WTC11 (cell line): ENCODE measurements at regions not wholly inside any gene's neighbourhood (a gene's known extent, or its start where the extent isn't known, plus 50 kb on each side); places are given as distances from the start of the nearest gene placed in this dataset.

Experiments
- ATAC-seq: fragments of 200-7000 bp; cut with Tn5 transposase; 2 replicates; pipeline ENCODE4 v1.10.0; 2021; ENCODE audit warnings: mild to moderate bottlenecking, moderate library complexity
- CTCF ChIA-PET: fragments of 300-600 bp; sonication (Branson Sonifier 250); formaldehyde crosslinking; loops from one replicate; lab custom pipeline; 2021; ENCODE audit warnings: antibody characterized with exemption; lab: Charles Lee
- POLR2A ChIA-PET: fragments of 350-600 bp; sonication (Branson Sonifier 250); formaldehyde crosslinking; loops from one replicate; lab custom pipeline; 2021; ENCODE audit warnings: antibody characterized with exemption; lab: Charles Lee
- DNase-seq: peaks from one replicate; pipeline ENCODE4 v3.0.0; 2021; ENCODE audit warnings: low spot score
- H3K27ac Mint-ChIP-seq: 2 replicates; pipeline ENCODE4 v1.8.0; 2021; ENCODE audit warnings: mixed read lengths
- H3K27me3 Mint-ChIP-seq: 2 replicates; pipeline ENCODE4 v1.8.0; 2021; ENCODE audit warnings: low read depth, mild to moderate bottlenecking, moderate library complexity, mixed read lengths
- H3K36me3 Mint-ChIP-seq: 2 replicates; pipeline ENCODE4 v1.8.0; 2021; ENCODE audit warnings: mixed read lengths
- H3K4me1 Mint-ChIP-seq: 2 replicates; pipeline ENCODE4 v1.8.0; 2022; ENCODE audit warnings: mixed read lengths
- H3K4me3 Mint-ChIP-seq: 2 replicates; pipeline ENCODE4 v1.8.0; 2021; ENCODE audit warnings: mild to moderate bottlenecking, moderate library complexity, mixed read lengths
- H3K9me3 Mint-ChIP-seq: 2 replicates; pipeline ENCODE4 v1.8.0; 2021; ENCODE audit warnings: mixed read lengths
- ATF1 ChIP-seq: sonication (generic); formaldehyde crosslinking; IDR thresholded peaks from 2 replicates; pipeline ENCODE4 v1.8.1; 2023; ENCODE audit warnings: mild to moderate bottlenecking, moderate library complexity, missing genetic modification reagents
- CREB1 ChIP-seq: sonication (generic); formaldehyde crosslinking; IDR thresholded peaks from 2 replicates; pipeline ENCODE4 v1.8.0; 2023; ENCODE audit warnings: mild to moderate bottlenecking, missing genetic modification reagents
- CREM ChIP-seq: sonication (generic); formaldehyde crosslinking; IDR thresholded peaks from 2 replicates; pipeline ENCODE4 v1.8.1; 2022; ENCODE audit warnings: mild to moderate bottlenecking, missing genetic modification reagents, moderate library complexity
- FOXJ3 ChIP-seq: sonication (generic); formaldehyde crosslinking; IDR thresholded peaks from 2 replicates; pipeline ENCODE4 v1.9.0; 2021; ENCODE audit warnings: missing genetic modification reagents, mild to moderate bottlenecking, borderline replicate concordance
- HMGA2 ChIP-seq: fragments of 250-450 bp; sonication (Bioruptor Pico); IDR thresholded peaks from 2 replicates; pipeline ENCODE4 v1.4.0; 2021; ENCODE audit warnings: mild to moderate bottlenecking, moderate library complexity
- HMGXB4 ChIP-seq: sonication (generic); formaldehyde crosslinking; IDR thresholded peaks from 2 replicates; pipeline ENCODE4 v1.8.1; 2023; ENCODE audit warnings: mild to moderate bottlenecking, moderate library complexity, missing genetic modification reagents
- NFYB ChIP-seq: sonication (generic); formaldehyde crosslinking; conservative IDR thresholded peaks from 2 replicates; pipeline ENCODE4 v1.8.0; 2022; ENCODE audit warnings: low read depth, missing genetic modification reagents
- NR2C2 ChIP-seq: sonication (generic); formaldehyde crosslinking; IDR thresholded peaks from 2 replicates; pipeline ENCODE4 v1.8.0; 2022; ENCODE audit warnings: mild to moderate bottlenecking, missing genetic modification reagents
- OVOL2 ChIP-seq: fragments of 250-450 bp; sonication (Bioruptor Pico); IDR thresholded peaks from 2 replicates; pipeline ENCODE4 v1.9.0; 2021; ENCODE audit warnings: mild to moderate bottlenecking, borderline replicate concordance
- SOX15 ChIP-seq: fragments of 250-450 bp; sonication (Bioruptor Pico); IDR thresholded peaks from 2 replicates; pipeline ENCODE4 v1.9.0; 2021; ENCODE audit warnings: mild to moderate bottlenecking
- TCF7 ChIP-seq: sonication (generic); formaldehyde crosslinking; IDR thresholded peaks from 2 replicates; pipeline ENCODE4 v1.8.0; 2022; ENCODE audit warnings: mild to moderate bottlenecking, low read depth, missing genetic modification reagents, moderate library complexity
- TEAD1 ChIP-seq: sonication (generic); formaldehyde crosslinking; IDR thresholded peaks from 2 replicates; pipeline ENCODE4 v1.8.0; 2022; ENCODE audit warnings: mild to moderate bottlenecking, missing genetic modification reagents
- ZBTB21 ChIP-seq: sonication (generic); formaldehyde crosslinking; IDR thresholded peaks from 2 replicates; pipeline ENCODE4 v1.8.1; 2023; ENCODE audit warnings: mild to moderate bottlenecking, missing genetic modification reagents, borderline replicate concordance
- ZNF263 ChIP-seq: sonication (generic); formaldehyde crosslinking; IDR thresholded peaks from 2 replicates; pipeline ENCODE4 v1.8.1; 2022; ENCODE audit warnings: low read depth, mild to moderate bottlenecking, moderate library complexity, missing genetic modification reagents
- ZNF512 ChIP-seq: sonication (generic); formaldehyde crosslinking; IDR thresholded peaks from 2 replicates; pipeline ENCODE4 v1.8.1; 2022; ENCODE audit warnings: missing genetic modification reagents, borderline replicate concordance
- ZNF671 ChIP-seq: fragments of 250-450 bp; sonication (Bioruptor Pico); IDR thresholded peaks from 2 replicates; pipeline ENCODE4 v1.8.0; 2021; ENCODE audit warnings: mild to moderate bottlenecking
- TF ChIP-seq, protein P1 (sequence below): sonication (generic); formaldehyde crosslinking; conservative IDR thresholded peaks from 2 replicates; pipeline ENCODE4 v1.8.1; 2022; ENCODE audit warnings: mild to moderate bottlenecking, missing genetic modification reagents
- TF ChIP-seq, protein P2 (sequence below): sonication (generic); formaldehyde crosslinking; IDR thresholded peaks from 2 replicates; pipeline ENCODE4 v1.8.0; 2023; ENCODE audit warnings: missing genetic modification reagents, mild to moderate bottlenecking, borderline replicate concordance
- TF ChIP-seq, protein P3 (sequence below): sonication (generic); formaldehyde crosslinking; IDR thresholded peaks from 2 replicates; pipeline ENCODE4 v1.8.1; 2023; ENCODE audit warnings: mild to moderate bottlenecking, missing genetic modification reagents
- TF ChIP-seq, protein P4 (sequence below): fragments of 250-450 bp; sonication (Bioruptor Pico); IDR thresholded peaks from 2 replicates; pipeline ENCODE4 v1.9.0; 2021; ENCODE audit warnings: moderate library complexity, mild to moderate bottlenecking, inconsistent platforms, borderline replicate concordance

DNA sequence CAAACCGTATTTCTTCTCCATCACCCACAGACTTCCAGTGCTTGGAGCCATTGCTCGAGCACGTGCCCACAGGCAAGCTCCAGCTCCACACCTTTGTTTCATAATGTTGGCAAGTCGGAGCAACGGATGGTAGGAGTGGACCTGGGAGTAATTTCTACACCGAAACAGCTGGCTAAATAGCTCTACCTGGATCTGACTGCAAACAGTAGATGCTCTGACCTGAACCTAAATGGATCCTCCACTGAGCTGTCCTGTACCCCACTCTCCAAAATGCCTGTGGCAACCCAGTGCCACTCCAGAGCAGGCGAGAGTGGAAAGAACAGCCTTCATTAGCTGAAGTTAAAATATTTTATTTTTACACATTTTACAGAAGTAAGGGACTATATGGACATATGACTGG, 108.7 kb downstream of the BMP4 start (continued):
- TF ChIP-seq, protein P1, sequence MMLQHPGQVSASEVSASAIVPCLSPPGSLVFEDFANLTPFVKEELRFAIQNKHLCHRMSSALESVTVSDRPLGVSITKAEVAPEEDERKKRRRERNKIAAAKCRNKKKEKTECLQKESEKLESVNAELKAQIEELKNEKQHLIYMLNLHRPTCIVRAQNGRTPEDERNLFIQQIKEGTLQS (CRISPR knock-in tag): no peak
- TF ChIP-seq, all 79 proteins: peak for 0

GRCh38 chr14:53847057-53847456, 109.6 kb downstream of the BMP4 start:
- no peaks in the 10 kb centered on the region for H3K27me3 Mint-ChIP-seq

GRCh38 chr14:53845813-53846693, 110.6 kb downstream of the BMP4 start:
- no peak; the same call in 1 of the 2 replicates for ATAC-seq
- H3K27ac Mint-ChIP-seq: no peak overlapping the region
- CTCF ChIA-PET: no interaction called here

More at GRCh38 chr14:53847057-53847456, 109.6 kb downstream of the BMP4 start:
- POLR2A ChIA-PET: no interaction called here
- Mint-ChIP-seq H3K27ac (no peak overlapping the region), H3K36me3 (no peaks in the 10 kb centered on the region), H3K4me1 (peaks cover 18% of the 10 kb centered on the region), H3K4me3 (no peak overlapping the region), H3K9me3 (no peaks in the 10 kb centered on the region)
- TF ChIP-seq ZNF671 (CRISPR knock-in tag): no peak
- TF ChIP-seq ATF1 (CRISPR knock-in tag): no peak
- TF ChIP-seq OVOL2 (CRISPR knock-in tag): no peak
- no peak for TF ChIP-seq TCF7
- DNase-seq: no peak
- ATAC-seq: no peak
- CTCF ChIA-PET: no interaction called here

DNA sequence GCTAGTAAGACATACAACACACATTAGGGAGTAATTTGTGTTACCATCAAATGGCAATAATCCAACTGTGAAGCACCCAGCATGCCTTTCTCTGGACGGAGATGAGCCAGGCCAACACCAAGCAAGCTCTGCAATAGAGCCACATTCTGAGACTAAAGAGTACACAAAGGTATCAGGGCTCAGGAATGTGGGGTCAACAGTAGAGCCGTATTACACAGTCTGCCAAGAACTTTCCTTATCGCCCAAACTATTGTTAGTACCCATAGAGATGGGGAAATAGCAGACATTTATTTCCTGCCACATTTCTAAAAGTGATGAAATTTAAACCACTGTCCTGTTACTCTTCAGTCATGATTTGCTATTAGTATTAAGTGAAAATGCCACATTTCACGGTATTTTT, 113.7 kb downstream of the BMP4 start:
- H3K4me1 Mint-ChIP-seq: no peaks in the 10 kb centered on the region
- ChIA-PET POLR2A (no interaction called here), CTCF (interaction anchor here (1.7 kb wide), 1 partner anchor 303 kb away, joined by 3 read pairs; no protein-coding TSS in a partner anchor)
- H3K36me3 Mint-ChIP-seq: peaks cover 4% of the 10 kb centered on the region
- no peak overlapping the region for H3K4me3 Mint-ChIP-seq
- ATAC-seq (no peak), DNase-seq (no peak)
- H3K27me3 Mint-ChIP-seq: no peaks in the 10 kb centered on the region
- H3K27ac Mint-ChIP-seq: no peak overlapping the region
- peaks cover 25% of the 10 kb centered on the region for H3K9me3 Mint-ChIP-seq
- TF ChIP-seq, protein P2, sequence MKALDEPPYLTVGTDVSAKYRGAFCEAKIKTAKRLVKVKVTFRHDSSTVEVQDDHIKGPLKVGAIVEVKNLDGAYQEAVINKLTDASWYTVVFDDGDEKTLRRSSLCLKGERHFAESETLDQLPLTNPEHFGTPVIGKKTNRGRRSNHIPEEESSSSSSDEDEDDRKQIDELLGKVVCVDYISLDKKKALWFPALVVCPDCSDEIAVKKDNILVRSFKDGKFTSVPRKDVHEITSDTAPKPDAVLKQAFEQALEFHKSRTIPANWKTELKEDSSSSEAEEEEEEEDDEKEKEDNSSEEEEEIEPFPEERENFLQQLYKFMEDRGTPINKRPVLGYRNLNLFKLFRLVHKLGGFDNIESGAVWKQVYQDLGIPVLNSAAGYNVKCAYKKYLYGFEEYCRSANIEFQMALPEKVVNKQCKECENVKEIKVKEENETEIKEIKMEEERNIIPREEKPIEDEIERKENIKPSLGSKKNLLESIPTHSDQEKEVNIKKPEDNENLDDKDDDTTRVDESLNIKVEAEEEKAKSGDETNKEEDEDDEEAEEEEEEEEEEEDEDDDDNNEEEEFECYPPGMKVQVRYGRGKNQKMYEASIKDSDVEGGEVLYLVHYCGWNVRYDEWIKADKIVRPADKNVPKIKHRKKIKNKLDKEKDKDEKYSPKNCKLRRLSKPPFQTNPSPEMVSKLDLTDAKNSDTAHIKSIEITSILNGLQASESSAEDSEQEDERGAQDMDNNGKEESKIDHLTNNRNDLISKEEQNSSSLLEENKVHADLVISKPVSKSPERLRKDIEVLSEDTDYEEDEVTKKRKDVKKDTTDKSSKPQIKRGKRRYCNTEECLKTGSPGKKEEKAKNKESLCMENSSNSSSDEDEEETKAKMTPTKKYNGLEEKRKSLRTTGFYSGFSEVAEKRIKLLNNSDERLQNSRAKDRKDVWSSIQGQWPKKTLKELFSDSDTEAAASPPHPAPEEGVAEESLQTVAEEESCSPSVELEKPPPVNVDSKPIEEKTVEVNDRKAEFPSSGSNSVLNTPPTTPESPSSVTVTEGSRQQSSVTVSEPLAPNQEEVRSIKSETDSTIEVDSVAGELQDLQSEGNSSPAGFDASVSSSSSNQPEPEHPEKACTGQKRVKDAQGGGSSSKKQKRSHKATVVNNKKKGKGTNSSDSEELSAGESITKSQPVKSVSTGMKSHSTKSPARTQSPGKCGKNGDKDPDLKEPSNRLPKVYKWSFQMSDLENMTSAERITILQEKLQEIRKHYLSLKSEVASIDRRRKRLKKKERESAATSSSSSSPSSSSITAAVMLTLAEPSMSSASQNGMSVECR (CRISPR knock-in tag): no peak
- TF ChIP-seq ZNF263 (CRISPR knock-in tag): no peak
- TF ChIP-seq FOXJ3 (CRISPR knock-in tag): no peak
- TF ChIP-seq ZBTB21 (CRISPR knock-in tag): no peak
- no peak for TF ChIP-seq ZNF512 (CRISPR knock-in tag)

More at GRCh38 chr14:53845813-53846693, 110.6 kb downstream of the BMP4 start:
- TF ChIP-seq SOX15 (CRISPR knock-in tag) (no peak), CREB1 (no peak), CREM (CRISPR knock-in tag) (no peak), TEAD1 (CRISPR knock-in tag) (no peak), HMGXB4 (no peak), HMGA2 (CRISPR knock-in tag) (no peak), NFYB (no peak), NR2C2 (CRISPR knock-in tag) (no peak)
- TF ChIP-seq, protein P3, sequence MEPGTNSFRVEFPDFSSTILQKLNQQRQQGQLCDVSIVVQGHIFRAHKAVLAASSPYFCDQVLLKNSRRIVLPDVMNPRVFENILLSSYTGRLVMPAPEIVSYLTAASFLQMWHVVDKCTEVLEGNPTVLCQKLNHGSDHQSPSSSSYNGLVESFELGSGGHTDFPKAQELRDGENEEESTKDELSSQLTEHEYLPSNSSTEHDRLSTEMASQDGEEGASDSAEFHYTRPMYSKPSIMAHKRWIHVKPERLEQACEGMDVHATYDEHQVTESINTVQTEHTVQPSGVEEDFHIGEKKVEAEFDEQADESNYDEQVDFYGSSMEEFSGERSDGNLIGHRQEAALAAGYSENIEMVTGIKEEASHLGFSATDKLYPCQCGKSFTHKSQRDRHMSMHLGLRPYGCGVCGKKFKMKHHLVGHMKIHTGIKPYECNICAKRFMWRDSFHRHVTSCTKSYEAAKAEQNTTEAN (CRISPR knock-in tag): no peak
- TF ChIP-seq, protein P4, sequence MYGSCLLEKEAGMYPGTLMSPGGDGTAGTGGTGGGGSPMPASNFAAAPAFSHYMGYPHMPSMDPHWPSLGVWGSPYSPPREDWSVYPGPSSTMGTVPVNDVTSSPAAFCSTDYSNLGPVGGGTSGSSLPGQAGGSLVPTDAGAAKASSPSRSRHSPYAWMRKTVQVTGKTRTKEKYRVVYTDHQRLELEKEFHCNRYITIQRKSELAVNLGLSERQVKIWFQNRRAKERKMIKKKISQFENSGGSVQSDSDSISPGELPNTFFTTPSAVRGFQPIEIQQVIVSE (CRISPR knock-in tag): no peak
- Mint-ChIP-seq H3K4me3 (no peak overlapping the region), H3K27me3 (no peaks in the 10 kb centered on the region), H3K4me1 (peaks cover 12% of the 10 kb centered on the region), H3K36me3 (no peaks in the 10 kb centered on the region), H3K9me3 (peaks cover 5% of the 10 kb centered on the region; the same call in 1 of the 2 replicates)
- POLR2A ChIA-PET: no interaction called here
- no peak for DNase-seq
